ENCODE measurements at regions not wholly inside any gene's neighbourhood (a gene's known extent, or its start where the extent isn't known, plus 50 kb on each side); places are given as distances from the start of the nearest gene placed in this dataset.

GRCh38 chr18:51400721-51401120 lies 203.2 kb upstream of the MEX3C start:
- DNase-seq = no peak

- no peak for DNase-seq
These were observed 204.4 kb upstream of the MEX3C start for GRCh38 chr18:51401912-51402311.

GRCh38 chr18:51404620-51405019 lies 207.1 kb upstream of the MEX3C start:
- DNase-seq = no peak

- no peak for DNase-seq
These were observed 208.4 kb upstream of the MEX3C start for GRCh38 chr18:51405683-51406477.

GRCh38 chr18:51417643-51418483 lies 220.4 kb upstream of the MEX3C start:
- no peak for DNase-seq

- DNase-seq = no peak
These were observed 228.0 kb upstream of the MEX3C start for GRCh38 chr18:51425475-51425874.

- no peak for DNase-seq
These were observed 228.4 kb upstream of the MEX3C start for GRCh38 chr18:51425889-51426288.

GRCh38 chr18:51426996-51427395 lies 229.5 kb upstream of the MEX3C start:
- DNase-seq = no peak

- no peak for DNase-seq
These were observed 232.2 kb upstream of the MEX3C start for GRCh38 chr18:51429644-51430043.

GRCh38 chr18:51430538-51430937 lies 233.1 kb upstream of the MEX3C start:
- DNase-seq = no peak

GRCh38 chr18:51433296-51433695 lies 235.8 kb upstream of the MEX3C start:
- no peak for DNase-seq

- DNase-seq = no peak
These were observed 236.4 kb upstream of the MEX3C start for GRCh38 chr18:51433881-51434280.

GRCh38 chr18:51437280-51438271 lies 240.1 kb upstream of the MEX3C start:
- DNase-seq = no peak

- no peak for DNase-seq
These were observed 241.4 kb upstream of the MEX3C start for GRCh38 chr18:51438797-51439350.

- DNase-seq = no peak
These were observed 244.5 kb upstream of the MEX3C start for GRCh38 chr18:51442012-51442411.

GRCh38 chr18:51446571-51447210 lies 249.2 kb upstream of the MEX3C start:
- no peak for DNase-seq

- no peak for DNase-seq
These were observed 250.2 kb upstream of the MEX3C start for GRCh38 chr18:51447351-51448342.

GRCh38 chr18:51448949-51449348 lies 251.5 kb upstream of the MEX3C start:
- no peak for DNase-seq

GRCh38 chr18:51453594-51453993 lies 256.1 kb upstream of the MEX3C start:
- no peak for DNase-seq

GRCh38 chr18:51458861-51459260 lies 261.4 kb upstream of the MEX3C start:
- no peak for DNase-seq
